DOHH2 (cell line): ENCODE measurements at regions not wholly inside any gene's neighbourhood (a gene's known extent, or its start where the extent isn't known, plus 50 kb on each side); places are given as distances from the start of the nearest gene placed in this dataset.

Source experiments
- H3F3A ChIP-seq: fragments of 200-600 bp; sonication (generic), shearing (Covaris generic); 2 replicates; pipeline ENCODE4 v1.6.0; 2016; ENCODE audit warnings: antibody characterized with exemption, mild to moderate bottlenecking; ENCODE audit not compliant: control insufficient read depth, insufficient read depth
- H3K27ac ChIP-seq: fragments of 200-600 bp; sonication (generic); 2 replicates; pipeline ENCODE4 v1.5.1; 2014; ENCODE audit warnings: low read depth, mild to moderate bottlenecking, low read length, moderate library complexity
- H3K27me3 ChIP-seq: fragments of 200-600 bp; sonication (generic); 2 replicates; pipeline ENCODE4 v1.6.1; 2014; ENCODE audit warnings: mild to moderate bottlenecking, low read length, mixed read lengths; ENCODE audit not compliant: control insufficient read depth
- H3K36me3 ChIP-seq: fragments of 200-600 bp; sonication (generic); 2 replicates; pipeline ENCODE4 v1.6.1; 2014; ENCODE audit warnings: mild to moderate bottlenecking, low read length, moderate library complexity, mixed read lengths; ENCODE audit not compliant: control insufficient read depth
- H3K4me1 ChIP-seq: fragments of 200-600 bp; sonication (generic); 2 replicates; pipeline ENCODE4 v1.6.1; 2014; ENCODE audit warnings: mild to moderate bottlenecking, low read length, mixed read lengths; ENCODE audit not compliant: control insufficient read depth
- H3K4me2 ChIP-seq: fragments of 200-600 bp; sonication (generic); 2 replicates; pipeline ENCODE4 v1.6.0; 2014; ENCODE audit warnings: mild to moderate bottlenecking, low read length, moderate library complexity
- H3K4me3 ChIP-seq: fragments of 200-600 bp; sonication (generic); 2 replicates; pipeline ENCODE4 v1.5.1; 2014; ENCODE audit warnings: mild to moderate bottlenecking, low read length, mixed read lengths
- H3K79me2 ChIP-seq: fragments of 200-600 bp; sonication (generic); 2 replicates; pipeline ENCODE4 v1.6.1; 2014; ENCODE audit warnings: mild to moderate bottlenecking, low read length, mixed read lengths; ENCODE audit not compliant: control insufficient read depth
- H3K9me2 ChIP-seq: fragments of 200-600 bp; sonication (generic); replicated peaks from 2 replicates; pipeline ENCODE4 v1.6.1; 2014; ENCODE audit warnings: mild to moderate bottlenecking, low read length, mixed read lengths; ENCODE audit not compliant: control insufficient read depth
- H3K9me3 ChIP-seq: fragments of 200-600 bp; sonication (generic); 2 replicates; pipeline ENCODE4 v1.6.1; 2014; ENCODE audit warnings: antibody characterized with exemption, low read length, mixed read lengths; ENCODE audit not compliant: control insufficient read depth, insufficient read depth
- H4K20me1 ChIP-seq: fragments of 200-600 bp; sonication (generic); 2 replicates; pipeline ENCODE4 v1.6.0; 2014; ENCODE audit warnings: low read depth, mild to moderate bottlenecking, antibody characterized with exemption, low read length, moderate library complexity; ENCODE audit not compliant: control insufficient read depth, insufficient read depth
- CTCF ChIP-seq: fragments of 200-600 bp; sonication (generic); IDR thresholded peaks from one replicate; pipeline ENCODE4 v1.5.1; 2014; ENCODE audit warnings: antibody characterized with exemption, mild to moderate bottlenecking, low read depth, low read length; ENCODE audit not compliant: poor library complexity, severe bottlenecking
- EZH2phosphoT487 ChIP-seq: fragments of 200-600 bp; sonication (generic); IDR thresholded peaks from 2 replicates; pipeline ENCODE4 v1.6.1; 2017; ENCODE audit warnings: borderline replicate concordance, mild to moderate bottlenecking, antibody characterized with exemption, low read length, moderate library complexity, mixed read lengths

DNA sequence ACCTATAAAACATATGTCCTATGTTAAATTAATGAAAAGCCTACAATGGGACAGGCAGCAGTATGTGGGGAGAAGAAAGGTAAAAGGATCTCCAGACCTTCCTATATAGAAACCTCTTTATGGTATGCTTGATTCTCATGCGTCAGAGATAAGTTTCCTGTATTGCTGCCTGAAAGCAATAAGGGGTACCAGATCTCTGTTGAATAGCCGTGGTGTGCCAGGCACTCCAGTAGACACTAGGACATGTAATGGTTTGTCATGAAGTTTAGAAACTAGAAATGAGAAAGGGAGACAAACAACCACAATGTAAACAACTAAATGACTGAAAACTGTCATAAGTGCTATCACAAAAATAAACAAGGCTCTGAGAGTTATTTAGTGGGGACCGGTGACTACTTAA is 168.1 kb downstream of the EFHB start:
- Histone ChIP-seq H3K27me3 (no peaks in the 10 kb centered on the region), H3K4me2 (no peak overlapping the region)

DNA sequence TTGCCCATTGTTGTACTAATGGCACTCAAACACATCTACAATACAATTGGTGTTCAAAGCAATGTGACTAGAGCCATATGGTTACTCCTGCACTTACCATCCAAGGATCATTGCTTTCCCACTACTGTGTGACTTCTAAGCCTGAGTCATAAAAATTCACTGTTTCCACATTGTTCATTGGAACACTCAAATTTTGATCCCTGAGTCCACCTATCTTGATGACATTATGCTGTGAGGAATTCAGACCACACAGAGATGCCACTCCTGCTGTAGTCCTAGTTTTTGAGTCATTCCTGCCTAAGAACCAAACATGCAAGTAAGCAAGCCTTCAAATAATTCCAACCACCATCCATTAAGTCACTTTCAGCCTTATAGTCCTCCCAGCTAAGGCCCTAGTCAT is 176.2 kb downstream of the EFHB start:
- no peaks in the 10 kb centered on the region for H3F3A ChIP-seq

More for the DNA sequence above, 168.1 kb downstream of the EFHB start:
- Histone ChIP-seq H3K79me2 (no peaks in the 10 kb centered on the region), H3F3A (no peaks in the 10 kb centered on the region), H3K4me3 (no peak overlapping the region), H3K4me1 (no peaks in the 10 kb centered on the region), H4K20me1 (no peaks in the 10 kb centered on the region), H3K27ac (no peak overlapping the region), H3K36me3 (no peaks in the 10 kb centered on the region), H3K9me3 (no peaks in the 10 kb centered on the region), H3K9me2 (no peaks in the 10 kb centered on the region)
- no peak for TF ChIP-seq CTCF
- TF ChIP-seq EZH2phosphoT487, result no peak

DNA sequence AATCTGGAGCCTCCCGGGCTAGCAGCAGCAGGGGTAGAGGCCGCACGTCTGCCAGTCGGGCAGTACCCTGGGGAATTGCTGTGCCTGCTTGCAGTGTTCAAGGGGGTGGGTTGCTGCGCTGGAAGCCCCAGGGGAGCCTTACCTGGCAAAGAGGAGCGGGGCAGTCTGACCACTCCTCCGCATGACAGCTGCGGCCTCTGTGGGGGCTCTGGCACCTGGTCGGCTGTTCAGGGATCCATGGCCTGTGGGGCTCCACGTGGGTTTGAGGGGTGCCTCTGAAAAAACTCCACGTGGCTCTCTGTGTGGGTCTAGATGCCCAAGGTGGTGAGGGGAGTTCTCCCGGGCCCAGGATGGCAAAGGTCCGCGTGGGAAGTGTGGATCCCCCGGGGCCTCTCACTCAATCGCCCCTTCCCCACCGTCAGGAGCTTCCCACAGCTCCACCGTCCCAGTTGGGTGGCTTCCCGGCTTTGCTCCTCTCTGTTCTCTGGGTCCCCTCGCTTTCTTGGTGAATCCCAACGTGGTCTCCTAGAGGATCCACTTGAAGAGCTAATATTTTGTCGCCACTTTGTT is 184.5 kb downstream of the EFHB start:
- no peaks in the 10 kb centered on the region for H3K9me2 ChIP-seq
- no peaks in the 10 kb centered on the region for H3K79me2 ChIP-seq
- no peak for TF ChIP-seq CTCF
- H3K4me1 ChIP-seq, result no peaks in the 10 kb centered on the region
- no peak overlapping the region for H3K4me3 ChIP-seq
- no peaks in the 10 kb centered on the region for H3F3A ChIP-seq
- no peak overlapping the region for H3K27ac ChIP-seq
- H3K4me2 ChIP-seq, result no peak overlapping the region
- no peaks in the 10 kb centered on the region for H4K20me1 ChIP-seq
- no peaks in the 10 kb centered on the region for H3K9me3 ChIP-seq
- no peaks in the 10 kb centered on the region for H3K27me3 ChIP-seq
- H3K36me3 ChIP-seq, result no peaks in the 10 kb centered on the region

More for the DNA sequence above, 176.2 kb downstream of the EFHB start:
- H3K79me2 ChIP-seq, result no peaks in the 10 kb centered on the region
- H3K27me3 ChIP-seq, result no peaks in the 10 kb centered on the region
- no peak overlapping the region for H3K4me3 ChIP-seq
- no peak overlapping the region for H3K4me2 ChIP-seq
- H4K20me1 ChIP-seq, result no peaks in the 10 kb centered on the region
- H3K9me3 ChIP-seq, result no peaks in the 10 kb centered on the region
- no peaks in the 10 kb centered on the region for H3K4me1 ChIP-seq
- H3K27ac ChIP-seq, result no peak overlapping the region
- no peaks in the 10 kb centered on the region for H3K36me3 ChIP-seq
- TF ChIP-seq EZH2phosphoT487 (no peak), CTCF (no peak)
- H3K9me2 ChIP-seq, result no peaks in the 10 kb centered on the region
